Esophagus squamous epithelium (tissue), 4 donors: ENCODE measurements at regions not wholly inside any gene's neighbourhood (a gene's known extent, or its start where the extent isn't known, plus 50 kb on each side); places are given as distances from the start of the nearest gene placed in this dataset.

Source experiments
- POLR2A ChIP-seq, 4 donors: fragments of 450-650 bp; IDR thresholded peaks; one replicate each; pipeline ENCODE4 v1.6.1; 2017; ENCODE audit warnings: antibody characterized with exemption in 4 of 4, mild to moderate bottlenecking in 4 of 4, moderate library complexity in 3 of 4
- TF ChIP-seq, protein P1 (sequence below), 6 experiments: fragments of 450-650 bp in 4 of 6; fragments of 200-600 bp in 2 of 6; sonication (generic) in 2 of 6; IDR thresholded peaks; one replicate each; pipeline ENCODE4 v1.5.1; 2016 to 2019; ENCODE audit warnings: antibody characterized with exemption in 6 of 6, mild to moderate bottlenecking in 4 of 6, moderate library complexity in 4 of 6

- TF ChIP-seq, protein P1, sequence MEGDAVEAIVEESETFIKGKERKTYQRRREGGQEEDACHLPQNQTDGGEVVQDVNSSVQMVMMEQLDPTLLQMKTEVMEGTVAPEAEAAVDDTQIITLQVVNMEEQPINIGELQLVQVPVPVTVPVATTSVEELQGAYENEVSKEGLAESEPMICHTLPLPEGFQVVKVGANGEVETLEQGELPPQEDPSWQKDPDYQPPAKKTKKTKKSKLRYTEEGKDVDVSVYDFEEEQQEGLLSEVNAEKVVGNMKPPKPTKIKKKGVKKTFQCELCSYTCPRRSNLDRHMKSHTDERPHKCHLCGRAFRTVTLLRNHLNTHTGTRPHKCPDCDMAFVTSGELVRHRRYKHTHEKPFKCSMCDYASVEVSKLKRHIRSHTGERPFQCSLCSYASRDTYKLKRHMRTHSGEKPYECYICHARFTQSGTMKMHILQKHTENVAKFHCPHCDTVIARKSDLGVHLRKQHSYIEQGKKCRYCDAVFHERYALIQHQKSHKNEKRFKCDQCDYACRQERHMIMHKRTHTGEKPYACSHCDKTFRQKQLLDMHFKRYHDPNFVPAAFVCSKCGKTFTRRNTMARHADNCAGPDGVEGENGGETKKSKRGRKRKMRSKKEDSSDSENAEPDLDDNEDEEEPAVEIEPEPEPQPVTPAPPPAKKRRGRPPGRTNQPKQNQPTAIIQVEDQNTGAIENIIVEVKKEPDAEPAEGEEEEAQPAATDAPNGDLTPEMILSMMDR (IDR thresholded peaks at IDR 0.05): no peak
- TF ChIP-seq POLR2A (IDR thresholded peaks at IDR 0.05): no peak
Observed at GRCh38 chr15:87669846-87670245, 586.7 kb downstream of the NTRK3 start.
